GM12892 (cell line): ENCODE measurements at regions not wholly inside any gene's neighbourhood (a gene's known extent, or its start where the extent isn't known, plus 50 kb on each side); places are given as distances from the start of the nearest gene placed in this dataset.

Source experiments
- POLR2A ChIP-seq: IDR thresholded peaks from 2 replicates; pipeline ENCODE4 v1.6.1; 2011; ENCODE audit warnings: low read depth, low read length, control low read depth
- POLR2AphosphoS5 ChIP-seq: IDR thresholded peaks from 2 replicates; pipeline ENCODE4 v1.6.1; 2011; ENCODE audit warnings: low read depth, low read length, control low read depth
- TAF1 ChIP-seq: IDR thresholded peaks from 2 replicates; pipeline ENCODE4 v1.6.1; 2011; ENCODE audit warnings: low read depth, mild to moderate bottlenecking, control low read depth, low read length, borderline replicate concordance

DNA sequence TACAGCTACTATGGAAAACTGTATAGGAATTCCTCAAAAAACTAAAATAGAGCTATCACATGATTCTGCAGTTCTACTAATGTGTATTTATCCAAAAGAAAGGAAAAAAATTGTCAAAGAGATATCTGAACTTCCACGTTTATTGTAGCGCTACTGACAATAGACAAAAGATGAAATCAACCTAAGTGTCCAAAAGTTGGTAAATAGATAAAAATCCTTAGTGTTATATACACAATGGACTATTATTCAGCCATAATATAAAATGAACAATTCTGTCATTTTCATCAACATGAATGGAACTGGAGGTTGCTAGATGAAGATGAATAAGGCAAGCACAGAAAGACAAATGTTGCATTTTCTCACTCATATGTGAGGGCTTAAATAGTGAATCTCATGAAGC is 1492.1 kb downstream of the MRPL39 start:
- TF ChIP-seq POLR2AphosphoS5 (no peak), POLR2A (no peak), TAF1 (no peak)
